Upper lobe of left lung (tissue), 6 donors: ENCODE measurements at regions not wholly inside any gene's neighbourhood (a gene's known extent, or its start where the extent isn't known, plus 50 kb on each side); places are given as distances from the start of the nearest gene placed in this dataset.

Experiments
- ATAC-seq, 2 donors: fragments of 200-7000 bp; cut with Tn5 transposase; one replicate each; pipeline ENCODE4 v1.9.1; 2022; ENCODE audit warnings: mild to moderate bottlenecking in 2 of 2, moderate library complexity in 2 of 2; ENCODE audit not compliant: low FRiP score in 2 of 2
- DNase-seq, 2 donors: peaks; one replicate each; pipeline ENCODE4 v3.0.0-alpha.2; 2019 to 2020
- H3K27ac ChIP-seq, 4 donors: fragments of 200-600 bp; sonication (generic); one replicate each; pipeline ENCODE4 v1.5.1; 2016 to 2019
- H3K27me3 ChIP-seq, 4 donors: fragments of 200-600 bp; sonication (generic); one replicate each; pipeline ENCODE4 v1.5.1; 2017 to 2019
- H3K36me3 ChIP-seq, 4 donors: fragments of 200-600 bp; sonication (generic); one replicate each; pipeline ENCODE4 v1.5.1; 2016 to 2019
- H3K4me1 ChIP-seq, 4 donors: fragments of 200-600 bp; sonication (generic); one replicate each; pipeline ENCODE4 v1.5.1; 2018 to 2019
- H3K4me3 ChIP-seq, 4 donors: fragments of 200-600 bp; sonication (generic); one replicate each; pipeline ENCODE4 v1.5.1; 2017 to 2019; ENCODE audit warnings: mild to moderate bottlenecking in 2 of 4, moderate library complexity in 1 of 4
- H3K9me3 ChIP-seq, 4 donors: fragments of 200-600 bp; sonication (generic); one replicate each; pipeline ENCODE4 v1.5.1; 2018 to 2019
- EP300 ChIP-seq, 4 donors: sonication (generic); formaldehyde crosslinking; IDR thresholded peaks; one replicate each; pipeline ENCODE4 v1.5.1; 2017; ENCODE audit warnings: antibody characterized with exemption in 4 of 4, control low read depth in 2 of 4
- POLR2A ChIP-seq, 4 donors: fragments of 450-650 bp; IDR thresholded peaks; one replicate each; pipeline ENCODE4 v1.5.1; 2016 to 2017; ENCODE audit warnings: antibody characterized with exemption in 4 of 4, mild to moderate bottlenecking in 2 of 4
- POLR2AphosphoS5 ChIP-seq, 2 donors: sonication (generic); formaldehyde crosslinking; IDR thresholded peaks; one replicate each; pipeline ENCODE4 v1.5.1; 2017; ENCODE audit warnings: antibody characterized with exemption in 2 of 2
- WGBS, 2 donors: methylation state at CpG; one replicate each; pipeline ENCODE4 v1.1.5; 2017 to 2018; 5-methylcytosine and 5-hydroxymethylcytosine counted together
- TF ChIP-seq, protein P1 (sequence below), 6 experiments: fragments of 450-650 bp in 4 of 6; fragments of 200-600 bp in 2 of 6; sonication (generic) in 2 of 6; IDR thresholded peaks; one replicate each; pipeline ENCODE4 v1.5.1; 2016 to 2019; ENCODE audit warnings: antibody characterized with exemption in 6 of 6
- donor health status: DM: no; HTN: no; CAD: no; lungs with moderate emphysema.
- donor health status: DM: no; HTN: yes; CAD: no; lungs with severe emphysema.

DNA sequence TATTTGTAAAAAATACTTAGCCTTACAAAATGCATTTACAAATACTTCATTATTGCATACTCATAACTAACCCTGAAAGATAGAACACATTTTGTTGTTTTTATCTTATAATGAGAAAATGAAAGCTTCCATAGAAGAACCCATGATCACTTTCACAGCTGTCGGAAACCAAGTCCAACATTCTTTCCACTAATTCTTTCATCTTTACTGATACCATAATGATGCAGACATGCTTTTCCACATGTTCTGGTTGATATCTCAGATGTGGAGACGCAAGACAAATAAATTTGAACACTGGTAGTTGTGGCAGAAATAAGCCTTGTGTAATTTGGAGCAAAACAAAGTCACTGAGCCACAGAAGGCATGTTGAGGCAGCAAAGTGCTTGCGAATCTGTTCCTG lies 136.0 kb downstream of the FBXO4 start:
- no peaks in the 10 kb centered on the region for H3K4me1 ChIP-seq
- TF ChIP-seq POLR2AphosphoS5 (IDR thresholded peaks at IDR 0.05) (no peak), POLR2A (IDR thresholded peaks at IDR 0.05) (no peak), EP300 (IDR thresholded peaks at IDR 0.05) (no peak)
- TF ChIP-seq, protein P1, sequence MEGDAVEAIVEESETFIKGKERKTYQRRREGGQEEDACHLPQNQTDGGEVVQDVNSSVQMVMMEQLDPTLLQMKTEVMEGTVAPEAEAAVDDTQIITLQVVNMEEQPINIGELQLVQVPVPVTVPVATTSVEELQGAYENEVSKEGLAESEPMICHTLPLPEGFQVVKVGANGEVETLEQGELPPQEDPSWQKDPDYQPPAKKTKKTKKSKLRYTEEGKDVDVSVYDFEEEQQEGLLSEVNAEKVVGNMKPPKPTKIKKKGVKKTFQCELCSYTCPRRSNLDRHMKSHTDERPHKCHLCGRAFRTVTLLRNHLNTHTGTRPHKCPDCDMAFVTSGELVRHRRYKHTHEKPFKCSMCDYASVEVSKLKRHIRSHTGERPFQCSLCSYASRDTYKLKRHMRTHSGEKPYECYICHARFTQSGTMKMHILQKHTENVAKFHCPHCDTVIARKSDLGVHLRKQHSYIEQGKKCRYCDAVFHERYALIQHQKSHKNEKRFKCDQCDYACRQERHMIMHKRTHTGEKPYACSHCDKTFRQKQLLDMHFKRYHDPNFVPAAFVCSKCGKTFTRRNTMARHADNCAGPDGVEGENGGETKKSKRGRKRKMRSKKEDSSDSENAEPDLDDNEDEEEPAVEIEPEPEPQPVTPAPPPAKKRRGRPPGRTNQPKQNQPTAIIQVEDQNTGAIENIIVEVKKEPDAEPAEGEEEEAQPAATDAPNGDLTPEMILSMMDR (IDR thresholded peaks at IDR 0.05), result no peak
- ATAC-seq (no peak), DNase-seq (no peak)
- no peaks in the 10 kb centered on the region for H3K36me3 ChIP-seq
- H3K9me3 ChIP-seq, result no peaks in the 10 kb centered on the region
- no peak overlapping the region for H3K4me3 ChIP-seq
- WGBS, 2 donors, result 74 to 82% methylated on average over 3 of the region's 3 CpGs
- H3K27ac ChIP-seq, result no peak overlapping the region
- H3K27me3 ChIP-seq, result no peaks in the 10 kb centered on the region

DNA sequence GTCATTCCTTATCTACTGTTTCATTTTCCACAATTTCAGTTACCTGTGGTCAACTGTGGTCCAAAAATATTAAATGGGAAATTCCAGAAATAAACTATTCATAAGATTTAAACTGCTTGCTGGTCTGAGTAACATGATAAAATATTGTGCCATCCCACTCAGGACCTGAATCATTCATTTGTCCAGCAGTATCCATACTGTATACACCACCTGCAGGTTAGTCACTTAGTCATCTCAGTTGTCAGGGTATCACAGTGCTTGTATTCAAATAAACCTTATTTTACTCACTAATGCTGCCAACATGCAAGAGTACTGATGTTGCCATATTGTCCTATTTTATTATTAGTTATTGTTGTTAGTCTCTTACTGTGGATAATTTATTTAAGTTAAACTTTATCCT lies 139.7 kb downstream of the FBXO4 start:
- H3K4me3 ChIP-seq, result no peak overlapping the region
- H3K4me1 ChIP-seq, result no peaks in the 10 kb centered on the region
- ATAC-seq, result no peak
- TF ChIP-seq, protein P1 (IDR thresholded peaks at IDR 0.05), result no peak
- TF ChIP-seq POLR2AphosphoS5 (IDR thresholded peaks at IDR 0.05) (no peak), POLR2A (IDR thresholded peaks at IDR 0.05) (no peak), EP300 (IDR thresholded peaks at IDR 0.05) (no peak)
- no peaks in the 10 kb centered on the region for H3K36me3 ChIP-seq
- no peak for DNase-seq
- no peaks in the 10 kb centered on the region for H3K9me3 ChIP-seq
- no peak overlapping the region for H3K27ac ChIP-seq
- no peaks in the 10 kb centered on the region for H3K27me3 ChIP-seq

DNA sequence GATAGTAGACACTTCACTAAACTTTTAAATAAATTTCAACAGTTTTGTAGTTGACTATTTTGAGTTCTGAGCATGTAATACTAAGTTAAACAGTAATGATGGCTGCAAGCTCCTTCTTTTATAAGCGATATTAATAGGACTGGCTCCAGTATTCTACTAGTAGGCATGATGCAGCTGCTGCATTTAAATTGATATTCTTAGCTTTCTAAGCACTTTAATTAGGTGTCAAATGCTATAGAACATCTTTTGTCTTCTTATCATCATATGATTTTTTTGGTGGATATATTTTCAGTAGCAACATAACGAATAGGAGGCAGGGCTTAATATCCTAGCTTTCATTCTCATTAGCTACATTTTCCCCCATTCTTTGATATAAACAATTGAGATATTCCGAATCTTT lies 141.1 kb downstream of the FBXO4 start:
- Histone ChIP-seq H3K4me3 (no peak overlapping the region), H3K27ac (no peak overlapping the region), H3K9me3 (no peaks in the 10 kb centered on the region), H3K27me3 (no peaks in the 10 kb centered on the region), H3K36me3 (no peaks in the 10 kb centered on the region), H3K4me1 (no peaks in the 10 kb centered on the region)
- 65 to 66% methylated on average over 3 of the region's 3 CpGs for WGBS, 2 donors
- no peak for ATAC-seq
- no peak for DNase-seq
- TF ChIP-seq EP300 (IDR thresholded peaks at IDR 0.05) (no peak), POLR2AphosphoS5 (IDR thresholded peaks at IDR 0.05) (no peak), POLR2A (IDR thresholded peaks at IDR 0.05) (no peak)
- TF ChIP-seq, protein P1 (IDR thresholded peaks at IDR 0.05), result no peak

DNA sequence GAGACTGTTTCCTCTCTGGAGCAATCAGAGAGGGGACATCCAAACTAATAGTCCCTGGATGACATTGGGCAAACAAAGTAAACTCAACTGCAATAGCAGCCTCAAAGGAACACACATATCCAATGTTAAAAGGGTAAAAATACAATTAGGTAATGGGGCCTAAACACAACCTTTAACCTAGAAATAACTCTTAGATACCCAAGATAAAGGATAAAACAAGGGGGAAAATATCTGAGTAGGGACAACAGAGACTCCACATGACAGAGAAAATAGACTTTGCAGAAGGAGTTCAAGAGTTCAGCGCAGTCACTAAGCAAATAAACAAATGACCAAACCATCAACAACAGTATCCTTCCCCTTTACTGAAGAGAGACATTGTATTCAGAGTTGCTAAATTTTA lies 149.3 kb downstream of the FBXO4 start:
- no peak overlapping the region for H3K27ac ChIP-seq
- no peaks in the 10 kb centered on the region for H3K9me3 ChIP-seq
- DNase-seq (no peak), ATAC-seq (no peak)
- H3K27me3 ChIP-seq, result no peaks in the 10 kb centered on the region
- 60 to 72% methylated on average over 1 of the region's 1 CpG for WGBS, 2 donors
- no peaks in the 10 kb centered on the region for H3K4me1 ChIP-seq
- TF ChIP-seq, protein P1 (IDR thresholded peaks at IDR 0.05), result no peak
- TF ChIP-seq POLR2AphosphoS5 (IDR thresholded peaks at IDR 0.05) (no peak), EP300 (IDR thresholded peaks at IDR 0.05) (no peak), POLR2A (IDR thresholded peaks at IDR 0.05) (no peak)
- no peaks in the 10 kb centered on the region for H3K36me3 ChIP-seq
- no peak overlapping the region for H3K4me3 ChIP-seq

DNA sequence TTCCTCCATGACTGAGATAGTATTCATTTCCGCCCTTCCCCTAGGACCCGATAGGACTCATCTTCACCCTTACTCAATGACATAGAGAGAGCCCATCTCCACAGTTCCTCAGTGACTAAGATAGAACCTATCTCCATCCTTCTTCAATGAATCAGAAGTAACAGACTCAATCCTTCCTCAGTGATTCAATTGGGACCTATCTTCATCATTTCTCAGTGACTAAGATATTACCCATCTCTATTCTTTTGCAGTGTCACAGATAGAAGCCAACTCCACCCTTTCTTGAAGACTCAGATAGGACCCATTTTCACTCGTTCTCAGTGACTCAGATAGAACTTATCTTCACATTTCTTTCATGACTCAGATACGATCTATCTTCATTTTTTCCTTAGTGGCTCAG lies 164.6 kb downstream of the FBXO4 start:
- TF ChIP-seq POLR2AphosphoS5 (IDR thresholded peaks at IDR 0.05) (no peak), POLR2A (IDR thresholded peaks at IDR 0.05) (no peak), EP300 (IDR thresholded peaks at IDR 0.05) (no peak)
- TF ChIP-seq, protein P1 (IDR thresholded peaks at IDR 0.05), result no peak
- Histone ChIP-seq H3K9me3 (no peaks in the 10 kb centered on the region), H3K27ac (no peak overlapping the region), H3K36me3 (no peaks in the 10 kb centered on the region), H3K4me3 (no peak overlapping the region), H3K4me1 (no peaks in the 10 kb centered on the region), H3K27me3 (no peaks in the 10 kb centered on the region)
- DNase-seq, result no peak
- 81 to 84% methylated on average over 4 of the region's 4 CpGs for WGBS, 2 donors
- no peak for ATAC-seq
